ENCODE measurements at regions not wholly inside any gene's neighbourhood (a gene's known extent, or its start where the extent isn't known, plus 50 kb on each side); places are given as distances from the start of the nearest gene placed in this dataset.
"Not testable (repeated sequence)": the region's sequence is repeated elsewhere in the genome, so short reads cannot be mapped to it uniquely, and the experiment has no call there.

DNA sequence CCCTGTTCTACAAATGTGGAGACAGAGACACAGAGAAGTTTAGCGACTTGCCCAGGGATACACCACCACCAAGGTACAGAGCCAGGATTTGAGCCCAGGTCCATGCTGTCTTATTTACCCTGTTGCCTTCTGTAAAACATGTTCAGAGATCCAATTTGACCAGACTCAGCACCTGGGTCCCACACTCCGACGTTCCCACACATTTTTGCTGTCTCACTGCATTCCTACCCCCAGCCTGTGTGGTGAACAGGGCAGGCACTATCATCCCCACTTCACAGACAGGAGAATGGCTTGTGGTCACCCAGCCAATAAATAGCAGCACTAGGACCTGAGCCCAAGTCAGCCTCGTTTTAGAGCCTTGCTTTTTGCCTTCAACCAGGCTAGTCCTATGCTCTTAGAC lies 102.8 kb downstream of the PJA1 start:
- ATAC-seq (no peak), DNase-seq (no peak)

GRCh38 chrX:69060631-69061408 lies 104.4 kb downstream of the PJA1 start:
- DNase-seq, result no peak
- ATAC-seq, result no peak

- ATAC-seq (no peak), DNase-seq (no peak)
These were observed 110.1 kb downstream of the PJA1 start for GRCh38 chrX:69055193-69055592.

DNA sequence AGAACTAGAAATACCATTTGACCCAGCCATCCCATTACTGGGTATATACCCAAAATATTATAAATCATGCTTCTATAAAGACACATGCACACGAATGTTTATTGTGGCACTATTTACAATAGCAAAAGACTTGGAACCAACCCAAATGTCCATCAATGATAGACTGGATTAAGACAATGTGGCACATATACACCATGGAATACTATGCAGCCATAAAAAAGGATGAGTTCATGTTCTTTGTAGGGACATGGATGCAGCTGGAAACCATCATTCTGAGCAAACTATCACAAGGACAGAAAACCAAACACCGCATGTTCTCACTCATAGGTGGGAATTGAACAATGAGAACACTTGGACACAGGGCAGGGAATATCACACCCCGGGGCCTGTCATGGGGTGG lies 110.8 kb downstream of the PJA1 start:
- not testable (repeated sequence) for ATAC-seq, DNase-seq

DNA sequence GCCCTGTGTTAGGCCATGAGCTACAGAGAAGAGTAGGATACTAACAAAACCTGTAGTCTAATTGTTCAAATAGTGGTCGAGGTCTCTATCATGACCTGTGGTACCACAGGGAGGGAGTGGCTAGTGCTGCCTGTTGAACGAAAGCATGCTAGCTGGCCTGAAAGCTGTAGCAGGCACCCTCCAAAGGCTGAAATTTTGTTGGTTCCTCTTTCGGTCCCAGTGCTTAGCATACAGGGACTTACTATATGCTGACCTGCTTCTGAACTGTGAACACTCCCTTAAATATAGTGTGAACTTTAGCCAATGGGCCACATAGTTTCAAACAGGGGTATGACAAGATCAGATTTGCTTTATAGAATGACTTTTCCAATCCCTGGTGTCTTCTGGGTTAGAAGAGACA lies 113.4 kb downstream of the PJA1 start:
- DNase-seq, result no peak
- no peak for ATAC-seq

GRCh38 chrX:69050051-69050765 lies 115.0 kb downstream of the PJA1 start:
- no peak for DNase-seq
- no peak for ATAC-seq

GRCh38 chrX:69046996-69047490 lies 118.2 kb downstream of the PJA1 start:
- DNase-seq, result no peak
- no peak for ATAC-seq

DNA sequence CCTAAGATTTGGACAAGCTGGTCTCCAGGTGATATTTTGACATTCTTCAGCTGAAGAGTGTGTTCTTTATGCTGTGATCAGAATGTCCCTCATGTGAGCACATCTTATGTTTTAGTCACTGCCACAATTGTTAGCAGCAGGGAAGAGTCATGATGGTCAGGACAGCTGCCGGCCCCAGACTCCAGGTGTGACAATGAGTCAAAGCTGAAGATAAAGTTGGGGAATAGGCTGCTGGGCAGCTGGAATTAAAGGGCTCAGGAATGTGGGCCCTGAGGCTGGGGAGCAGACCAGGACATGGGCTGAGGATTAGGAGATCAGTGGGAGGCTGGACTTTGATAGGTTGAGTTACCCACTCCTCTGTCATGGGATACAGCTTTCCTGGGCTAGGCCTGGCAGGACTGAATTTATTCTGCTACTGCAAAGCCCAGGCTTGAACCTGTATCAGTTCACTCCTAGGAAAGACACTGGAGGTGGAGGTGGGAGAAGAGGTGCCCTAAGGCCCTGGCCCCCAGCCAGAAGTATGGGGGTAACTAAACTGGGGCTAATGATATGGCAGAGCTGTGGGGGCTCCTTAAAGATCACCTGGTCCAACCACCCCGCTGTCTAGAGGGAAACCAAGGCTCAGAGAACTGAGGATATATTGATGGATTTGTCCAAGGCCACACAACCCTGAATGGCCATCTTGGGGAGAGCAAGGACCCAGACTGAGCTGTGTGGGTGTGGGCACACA lies 119.5 kb downstream of the PJA1 start:
- no peak for DNase-seq
- no peak for ATAC-seq

- no peak for ATAC-seq
- no peak for DNase-seq
These were observed 126.4 kb downstream of the PJA1 start for GRCh38 chrX:69038816-69039215.

DNA sequence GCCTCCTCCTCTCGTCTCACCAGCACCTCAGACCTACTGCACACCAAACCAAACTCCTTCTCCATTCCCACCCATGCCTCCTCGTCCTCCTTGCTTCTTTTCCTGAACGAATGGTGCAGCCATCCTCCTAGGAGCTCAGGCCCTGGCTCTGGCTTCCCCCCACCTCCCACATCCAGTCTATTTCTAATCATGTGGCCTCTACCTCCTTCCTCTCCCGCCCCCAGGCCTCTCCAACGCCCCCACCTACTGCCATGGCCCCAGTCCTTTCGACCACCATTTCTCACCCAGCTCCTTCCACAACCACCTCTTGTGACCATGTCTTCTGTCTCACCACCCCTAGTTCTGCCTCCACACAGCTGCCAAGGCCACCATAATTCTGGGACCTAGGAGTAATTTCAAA lies 127.1 kb downstream of the PJA1 start:
- no peak for ATAC-seq
- DNase-seq, result no peak

- DNase-seq (no peak), ATAC-seq (no peak)
These were observed 127.5 kb downstream of the PJA1 start for GRCh38 chrX:69037786-69038185.

DNA sequence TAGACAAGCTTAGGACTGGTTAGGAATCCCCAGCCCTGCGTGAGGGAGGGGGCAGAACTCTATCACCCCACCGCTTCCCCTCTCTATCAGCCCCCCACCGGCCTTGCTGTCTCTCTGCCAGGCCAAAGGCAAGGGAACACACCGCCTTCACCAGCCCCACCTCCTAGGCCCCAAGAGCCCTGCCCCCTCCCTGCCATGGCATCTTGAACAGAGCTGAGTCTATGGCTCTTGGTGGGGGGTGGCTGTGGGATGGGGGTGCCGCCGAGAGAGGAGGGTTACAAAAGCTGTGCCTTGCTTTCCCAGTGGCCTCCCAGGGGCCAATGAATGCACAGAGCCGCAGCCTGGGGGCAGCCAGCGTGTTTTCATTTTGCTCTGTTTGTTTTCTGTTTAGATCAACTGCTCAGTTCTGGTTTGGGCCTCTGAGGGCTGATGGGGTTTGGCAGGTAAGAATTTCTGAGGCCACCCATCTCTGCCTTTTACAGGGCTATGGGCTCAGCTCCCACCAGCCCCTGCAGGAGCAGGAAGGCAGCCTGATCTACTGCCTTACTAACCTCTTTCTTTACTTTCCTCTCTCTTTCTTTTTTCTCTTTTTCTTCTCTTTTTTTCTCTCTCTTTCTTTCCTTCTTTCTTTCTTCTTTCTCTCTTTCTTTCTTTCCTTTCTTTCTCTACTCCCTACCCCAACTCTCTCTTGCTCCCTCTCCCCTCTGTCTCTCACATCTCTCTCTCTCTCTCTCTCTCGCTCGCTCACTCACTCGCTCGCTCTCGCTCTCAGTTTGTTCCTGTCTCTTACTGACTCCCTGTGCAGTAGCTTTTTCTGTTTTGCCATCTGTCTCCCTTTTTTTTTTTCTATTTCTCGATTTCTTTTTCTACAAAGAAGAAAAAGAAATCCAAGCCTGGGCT lies 128.3 kb downstream of the PJA1 start:
- ATAC-seq, result no peak

GRCh38 chrX:69034451-69034850 lies 130.8 kb downstream of the PJA1 start:
- ATAC-seq, result no peak
- DNase-seq, result no peak

More for the DNA sequence above, 128.3 kb downstream of the PJA1 start:
- DNase-seq, result no peak

GRCh38 chrX:69033936-69034335 lies 131.3 kb downstream of the PJA1 start:
- ATAC-seq, result no peak
- no peak for DNase-seq

GRCh38 chrX:69032601-69033000 lies 132.7 kb downstream of the PJA1 start:
- DNase-seq (no peak), ATAC-seq (no peak)

DNA sequence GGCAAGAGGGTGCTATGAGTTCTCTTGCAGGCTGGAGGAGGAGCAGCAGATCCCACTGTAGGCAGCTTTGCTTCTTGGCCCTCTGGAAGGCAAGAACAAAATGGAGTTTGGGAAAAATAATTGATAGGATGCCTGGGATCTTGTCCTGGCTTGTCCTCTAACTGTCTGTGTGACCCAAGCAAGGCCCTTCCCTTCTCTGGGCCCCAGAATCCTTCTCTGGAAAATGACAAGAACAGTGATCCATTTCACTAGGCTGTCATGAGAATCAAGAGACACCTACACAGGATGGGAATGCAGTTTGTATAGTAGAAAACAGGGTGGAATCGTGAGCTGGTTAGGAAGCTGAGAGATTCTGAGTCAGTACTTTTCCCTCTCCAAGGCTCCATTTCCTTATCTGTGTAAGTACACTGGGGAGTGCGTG lies 133.3 kb downstream of the PJA1 start:
- DNase-seq, result no peak
- ATAC-seq, result no peak

GRCh38 chrX:69031181-69031580 lies 134.1 kb downstream of the PJA1 start:
- DNase-seq, result no peak
- no peak for ATAC-seq

DNA sequence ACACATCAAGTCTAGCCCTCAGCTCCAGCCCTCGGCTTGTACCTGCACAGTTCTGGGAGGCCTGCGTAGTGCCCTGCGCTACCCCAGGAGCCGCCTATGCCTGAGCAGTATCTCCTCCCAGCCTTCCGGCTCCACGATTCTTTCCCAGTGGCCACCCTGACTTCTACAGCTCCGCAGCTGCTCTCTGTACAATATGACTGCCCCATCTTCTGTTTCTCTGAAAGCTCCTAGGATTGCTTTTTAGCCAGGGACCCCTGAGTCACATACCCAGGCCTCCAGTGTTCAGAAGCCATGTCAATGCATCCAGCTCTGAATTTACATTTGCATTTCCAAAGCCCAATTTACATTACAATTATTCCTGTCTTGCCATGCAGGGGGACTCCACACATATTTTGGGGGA lies 135.5 kb downstream of the PJA1 start:
- DNase-seq (no peak), ATAC-seq (no peak)

- ATAC-seq, result no peak
- DNase-seq, result no peak
These were observed 136.5 kb downstream of the PJA1 start for GRCh38 chrX:69028761-69029120.

- no peak for ATAC-seq
- no peak for DNase-seq
These were observed 137.1 kb downstream of the PJA1 start for GRCh38 chrX:69028006-69028760.
